Activated CD4-positive, alpha-beta T cell treated with anti-CD3 and anti-CD28 coated beads for 24 hours (primary cell): ENCODE measurements at regions not wholly inside any gene's neighbourhood (a gene's known extent, or its start where the extent isn't known, plus 50 kb on each side); places are given as distances from the start of the nearest gene placed in this dataset.

ENCODE experiments used
- DNase-seq, 2 donors: peaks; one replicate each; pipeline ENCODE4 v3.0.0-alpha.2; 2020; ENCODE audit warnings: low read depth in 2 of 2

GRCh38 chr4:24637173-24637572, 52.8 kb upstream of the DHX15 start:
- DNase-seq: no peak

DNA sequence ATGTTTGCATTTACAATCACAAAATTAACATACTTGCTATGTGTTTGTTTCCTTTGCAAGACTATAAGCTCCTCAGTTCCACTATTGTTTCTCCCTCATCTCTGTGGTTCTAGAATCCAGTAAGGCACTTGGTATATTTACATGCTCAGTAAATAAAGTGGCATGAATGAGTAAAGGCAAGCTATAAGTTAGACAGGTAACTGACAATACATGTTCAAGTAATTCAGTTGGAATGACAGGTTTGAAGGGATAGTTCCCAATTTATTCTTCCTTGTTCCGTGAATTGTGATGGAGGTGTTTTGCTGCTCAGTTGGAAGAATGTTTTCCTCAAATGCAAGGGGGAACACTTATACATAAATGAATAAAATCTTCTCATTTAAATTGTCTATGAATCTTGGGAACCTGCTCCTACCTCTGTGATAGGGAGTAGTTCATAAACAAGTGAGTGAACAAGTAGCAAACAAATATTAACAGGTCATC, 54.1 kb upstream of the DHX15 start:
- DNase-seq: no peak

- DNase-seq: no peak
Observed at GRCh38 chr4:24639714-24640113, 55.4 kb upstream of the DHX15 start.

DNA sequence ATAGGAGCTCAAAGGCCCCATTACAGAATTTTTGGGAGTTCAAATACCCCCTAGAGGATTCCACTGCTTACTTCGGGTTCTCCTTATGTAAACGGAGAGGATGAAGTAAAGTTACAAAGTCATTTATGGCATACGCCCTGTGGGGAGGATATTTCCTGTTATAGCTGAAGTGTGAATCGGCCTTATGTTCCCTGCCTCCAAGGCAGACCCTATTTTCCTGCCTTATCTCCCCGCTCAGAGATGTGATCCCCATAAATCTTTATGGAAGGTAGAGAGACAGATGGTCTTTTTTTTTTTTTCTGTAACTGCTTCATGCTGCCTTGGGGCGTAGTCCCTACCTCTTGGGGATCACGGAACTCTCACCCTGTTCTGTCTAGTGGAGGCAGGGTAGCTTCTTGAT, 56.0 kb upstream of the DHX15 start:
- DNase-seq: no peak

- DNase-seq: no peak
Observed at GRCh38 chr4:24642981-24643547, 58.7 kb upstream of the DHX15 start.

DNA sequence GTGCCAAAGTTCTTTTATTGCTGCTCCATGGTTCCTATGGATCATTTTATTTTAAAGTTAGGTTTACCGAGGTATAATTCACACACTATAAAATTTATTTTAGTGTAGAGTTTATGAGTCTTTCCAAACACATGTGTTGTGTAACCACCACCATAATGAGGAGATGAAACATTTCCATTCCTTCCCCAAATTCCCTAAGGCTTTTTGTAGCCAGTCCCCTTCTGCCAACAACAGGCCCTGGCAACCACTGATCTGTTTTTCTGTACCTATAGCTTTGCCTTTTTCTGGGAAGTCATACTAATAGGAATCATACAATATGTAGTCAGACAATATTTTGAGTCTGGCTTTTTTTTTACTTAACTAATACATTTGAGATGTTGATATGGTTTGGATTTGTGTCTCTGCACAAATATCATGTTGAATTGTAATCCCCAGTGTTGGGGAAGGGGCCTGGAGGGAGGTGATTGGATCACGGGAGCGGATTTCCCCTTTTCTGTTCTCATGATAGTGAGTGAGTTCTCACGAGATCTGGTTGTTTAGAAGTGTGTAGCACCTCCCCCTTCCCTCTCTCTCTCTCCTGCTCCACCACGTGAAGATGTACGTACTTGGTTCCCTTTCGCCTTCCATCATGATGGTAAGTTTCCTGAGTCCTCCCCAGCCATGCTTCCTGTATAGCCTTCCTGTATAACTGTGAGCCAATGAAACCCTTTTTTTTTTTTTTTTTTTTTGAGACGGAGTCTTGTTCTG, 59.6 kb upstream of the DHX15 start:
- no peak for DNase-seq

GRCh38 chr4:24644983-24645764, 60.8 kb upstream of the DHX15 start:
- DNase-seq: no peak

GRCh38 chr4:24645765-24646550, 61.6 kb upstream of the DHX15 start:
- DNase-seq: no peak

DNA sequence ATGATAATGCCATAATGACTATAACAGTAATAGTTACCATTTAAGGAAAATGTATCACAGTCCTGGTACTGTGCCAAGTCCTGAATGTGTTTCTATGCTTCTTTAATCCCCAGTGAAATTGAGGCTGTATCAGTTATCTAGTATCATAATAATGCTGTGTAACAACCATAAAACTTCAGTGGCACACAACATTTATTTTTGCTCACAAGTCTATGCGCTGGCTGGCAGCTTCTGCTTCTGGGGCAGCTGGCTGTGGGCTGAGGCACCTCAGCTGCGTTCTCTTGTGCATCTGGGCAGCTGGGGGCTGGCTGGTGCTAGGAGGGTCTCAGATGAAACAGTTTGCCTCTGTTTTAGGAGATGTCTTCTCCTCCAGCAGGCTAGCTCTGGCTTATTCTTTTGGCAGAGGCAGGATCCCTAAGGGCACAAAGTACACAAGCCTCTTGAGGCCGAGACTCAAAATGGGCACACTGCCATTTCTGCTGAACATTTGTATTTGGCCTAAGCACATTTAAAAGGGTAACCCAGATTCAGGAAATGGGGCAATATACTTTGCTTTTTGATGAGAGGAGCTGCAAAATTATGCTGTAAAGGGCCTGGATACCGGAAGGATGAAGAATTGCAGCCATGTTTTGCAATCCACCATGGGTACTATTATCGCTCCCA, 62.6 kb upstream of the DHX15 start:
- DNase-seq: no peak

- no peak for DNase-seq
Observed at GRCh38 chr4:24650849-24651640, 66.7 kb upstream of the DHX15 start.

- no peak for DNase-seq
Observed at GRCh38 chr4:24655326-24655725, 71.0 kb upstream of the DHX15 start.

DNA sequence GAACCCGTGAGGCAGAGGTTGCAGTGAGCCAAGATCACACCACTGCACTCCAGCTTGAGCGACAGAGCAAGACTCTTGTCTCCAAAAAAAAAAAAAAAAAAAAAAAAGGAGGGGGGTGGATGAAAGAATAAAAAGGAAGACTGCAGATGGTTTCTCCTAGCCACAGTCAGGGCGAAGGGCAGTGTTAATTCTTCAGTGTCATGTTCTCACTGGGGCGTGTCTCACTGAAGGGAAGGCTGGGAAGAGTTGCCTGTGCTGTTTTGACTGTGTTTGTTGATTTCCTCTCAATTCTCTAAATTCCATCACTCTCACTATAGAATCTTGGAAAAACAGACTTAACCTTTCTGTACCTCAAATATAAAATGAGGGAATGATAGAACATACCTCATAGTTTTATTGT, 71.6 kb upstream of the DHX15 start:
- no peak for DNase-seq

DNA sequence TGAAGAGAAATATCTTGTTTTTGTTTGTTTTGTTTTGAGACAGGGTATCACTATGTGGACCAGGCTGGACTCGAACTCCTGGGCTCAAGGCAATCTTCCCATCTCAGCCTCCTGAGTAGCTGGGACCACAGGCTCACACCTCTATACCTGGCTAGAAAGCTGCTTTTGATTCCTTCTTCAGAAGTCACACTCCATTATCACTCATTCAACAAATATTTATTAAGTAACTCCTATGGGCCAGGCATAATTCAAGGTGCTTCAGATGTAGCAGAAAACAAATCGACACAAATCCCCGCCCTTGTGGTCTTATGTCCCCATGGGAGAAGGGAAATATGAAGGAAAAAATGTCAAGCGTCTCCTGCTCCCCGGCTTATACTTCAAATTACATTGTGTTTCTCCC, 72.6 kb upstream of the DHX15 start:
- DNase-seq: no peak

DNA sequence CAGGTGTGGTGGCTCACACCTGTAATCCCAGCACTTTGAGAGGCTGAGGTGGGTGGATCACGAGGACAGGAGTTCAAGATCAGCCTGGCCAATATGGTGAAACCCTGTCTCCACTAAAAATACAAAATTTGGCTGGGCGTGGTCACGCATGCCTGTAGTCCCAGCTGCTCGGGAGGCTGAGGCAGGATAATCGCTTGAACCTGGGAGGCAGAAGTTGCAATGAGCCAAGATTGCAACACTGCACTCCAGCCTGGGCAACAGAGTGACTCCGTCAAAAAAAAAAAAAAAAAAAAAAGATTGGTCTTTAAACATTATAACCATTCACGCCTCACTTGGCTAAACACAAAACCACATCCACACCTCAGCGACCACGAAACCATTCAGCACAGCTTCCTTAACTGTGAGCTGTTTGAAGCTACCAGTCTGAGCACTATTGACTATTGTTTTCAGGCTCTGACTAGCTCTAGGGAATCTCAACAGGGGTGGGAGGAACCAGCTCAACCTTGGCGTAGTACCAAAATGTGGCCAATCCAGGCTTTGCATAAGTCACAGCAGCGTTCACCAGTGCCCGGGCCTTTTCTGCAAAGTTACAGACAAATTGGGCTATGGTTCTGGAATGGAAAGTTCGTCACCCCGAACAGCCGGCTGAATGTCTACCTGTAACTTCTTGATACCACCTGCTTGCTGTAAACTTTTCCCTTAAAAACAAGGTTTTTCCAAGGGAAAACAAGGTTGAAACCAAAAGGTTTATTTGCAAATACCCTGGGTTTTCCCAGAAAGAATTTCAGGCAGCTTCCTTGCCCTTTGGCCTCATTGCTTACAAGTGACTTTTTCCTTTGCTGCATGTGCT, 73.6 kb upstream of the DHX15 start:
- no peak for DNase-seq

DNA sequence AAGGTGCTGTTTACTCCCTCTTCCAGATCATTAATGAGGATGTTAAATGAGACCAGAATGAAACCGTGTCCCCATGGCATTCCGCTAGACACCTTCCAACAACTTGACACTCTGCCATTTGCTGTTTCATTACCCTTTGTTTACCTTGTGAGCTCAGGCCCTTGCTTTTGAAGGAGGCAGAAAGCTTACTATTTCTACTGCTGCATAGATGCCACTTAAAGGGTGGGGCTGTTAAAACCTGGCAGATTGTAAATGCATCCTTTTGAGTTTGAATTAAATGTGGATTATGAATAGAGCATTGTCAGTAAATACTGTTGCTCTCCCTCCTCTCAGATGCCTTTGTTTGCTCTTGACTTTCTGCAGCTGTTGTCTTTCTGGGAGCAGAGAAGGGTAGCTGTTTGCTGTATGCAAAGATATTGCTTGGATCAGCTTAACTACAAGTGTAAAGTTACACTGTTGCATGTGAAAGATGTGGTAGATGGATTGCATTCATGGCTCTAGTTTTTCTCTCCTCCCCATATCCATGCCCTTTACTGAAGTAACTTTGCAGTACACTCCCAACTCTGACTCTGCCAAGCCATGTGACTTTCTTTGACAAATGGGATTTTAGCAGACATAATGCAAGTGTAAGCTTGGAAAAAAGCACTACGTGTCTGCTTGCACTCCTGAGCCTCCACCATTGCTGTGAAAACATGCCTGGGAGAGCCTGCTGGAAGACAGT, 75.0 kb upstream of the DHX15 start:
- DNase-seq: no peak

GRCh38 chr4:24662056-24662455, 77.7 kb upstream of the DHX15 start:
- no peak for DNase-seq

DNA sequence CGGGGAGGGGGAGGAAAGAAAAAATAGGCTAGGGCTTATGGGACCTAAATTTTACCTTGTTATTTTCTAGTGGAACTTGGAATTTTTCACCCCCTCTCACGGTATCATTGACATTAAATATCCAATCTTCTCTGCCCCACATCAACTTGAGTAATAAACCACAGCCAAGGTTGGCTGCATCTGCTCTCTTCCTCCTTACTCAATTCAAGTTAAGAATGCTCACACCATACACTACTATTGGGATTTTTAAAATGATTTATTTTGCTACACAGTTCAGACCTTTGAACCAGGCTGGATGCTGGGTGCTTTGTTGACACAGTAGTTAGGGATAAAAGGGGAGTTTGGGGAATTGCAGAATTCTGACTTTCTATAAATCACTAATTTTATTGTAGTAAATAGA, 78.2 kb upstream of the DHX15 start:
- no peak for DNase-seq

DNA sequence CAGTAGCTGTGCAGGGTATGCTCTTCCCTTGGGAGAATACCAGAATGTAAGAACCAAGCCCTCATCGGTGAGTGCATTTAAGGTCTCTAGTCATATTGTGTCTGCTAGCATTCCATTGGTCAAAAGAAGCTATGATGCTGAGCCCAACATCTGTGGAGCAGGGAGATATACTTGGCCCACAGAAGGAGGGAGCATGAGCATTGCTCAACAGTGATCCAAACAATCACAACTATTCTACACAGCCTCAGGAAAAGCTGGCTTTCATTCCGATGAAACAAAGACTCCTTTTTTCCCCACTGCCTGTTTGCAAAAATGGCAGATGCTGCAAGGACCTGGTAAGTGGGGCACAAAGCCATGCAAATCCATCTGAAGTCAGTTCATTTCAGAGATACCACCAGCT, 80.6 kb upstream of the DHX15 start:
- DNase-seq: no peak

- DNase-seq: no peak
Observed at GRCh38 chr4:24666316-24666715, 82.0 kb upstream of the DHX15 start.
